GM20431 (cell line): ENCODE measurements at regions not wholly inside any gene's neighbourhood (a gene's known extent, or its start where the extent isn't known, plus 50 kb on each side); places are given as distances from the start of the nearest gene placed in this dataset.

Source experiments
- in situ Hi-C: fragments of 300-500 bp; cut with MseI, MboI; formaldehyde crosslinking; loops from one replicate; pipeline ENCODE4 v1.15.0; 2020; ENCODE audit warnings: low sequenced_read_pairs; ENCODE audit not compliant: unreplicated experiment

- in situ Hi-C loops: loop anchor here (10.0 kb wide), 1 partner anchor 955 kb away; no protein-coding TSS in a partner anchor
Measured at GRCh38 chrX:2609431-2610238, 81.5 kb upstream of the CD99 start.

DNA sequence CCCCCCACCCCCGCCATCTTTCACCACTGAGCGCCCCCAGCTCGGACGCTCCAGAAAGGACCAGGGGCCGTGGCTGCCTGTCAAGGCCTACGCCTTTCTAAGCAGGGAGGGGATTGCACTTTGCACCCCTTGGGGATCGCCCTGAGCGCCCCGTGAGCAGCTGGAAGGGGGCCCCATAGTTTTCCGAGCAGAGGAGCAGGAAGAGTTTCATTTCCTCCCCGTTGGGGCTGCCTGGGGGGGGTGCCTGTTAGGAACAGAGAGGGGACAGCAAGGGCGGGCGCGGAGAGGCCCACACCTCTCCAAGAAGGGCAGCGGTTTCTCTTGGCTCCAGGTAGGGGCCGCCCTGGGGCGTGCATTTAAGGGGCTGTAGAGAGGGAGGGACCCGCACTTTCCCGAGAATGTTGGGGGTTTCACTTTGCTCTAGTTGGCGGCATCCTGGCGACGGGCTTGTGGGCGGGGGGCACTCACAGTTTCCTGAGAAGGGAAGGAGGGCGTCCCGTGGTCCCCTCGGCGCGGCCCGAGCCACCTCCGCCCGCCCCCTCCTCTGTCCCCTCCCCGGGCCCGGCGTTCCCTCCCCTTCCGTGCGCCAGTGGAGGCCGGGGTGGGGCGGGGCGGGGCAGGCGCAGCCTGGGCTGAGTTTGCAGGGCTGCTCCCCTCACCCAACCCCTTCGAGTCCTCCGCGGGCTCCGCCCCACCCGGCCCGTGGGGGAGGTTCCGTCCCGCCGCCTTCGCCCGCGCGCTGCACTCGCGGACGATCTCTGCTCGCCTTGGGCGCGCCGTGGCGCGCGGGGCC, 82.3 kb upstream of the CD99 start:
- in situ Hi-C loops: no loop called here

DNA sequence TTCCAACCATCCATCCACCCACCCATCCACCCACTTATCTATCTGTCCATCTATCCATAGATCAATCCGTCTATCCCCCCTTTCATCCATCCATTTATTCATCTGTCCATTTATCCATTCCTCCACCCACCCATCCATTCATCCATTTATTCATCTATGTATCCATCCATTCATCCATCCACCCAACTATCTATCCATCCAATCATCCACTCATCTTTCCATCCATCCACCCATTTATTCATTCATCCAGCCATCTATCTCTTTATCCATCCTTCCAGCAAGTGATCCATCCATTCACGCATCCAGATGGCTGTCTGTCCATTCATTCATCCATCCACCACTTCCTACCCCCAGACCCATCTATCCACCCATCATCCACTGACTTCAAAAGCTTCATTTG, 84.0 kb upstream of the CD99 start:
- in situ Hi-C loops: no loop called here

GRCh38 chrX:2600564-2600963, 90.5 kb upstream of the CD99 start:
- in situ Hi-C loops: no loop called here

DNA sequence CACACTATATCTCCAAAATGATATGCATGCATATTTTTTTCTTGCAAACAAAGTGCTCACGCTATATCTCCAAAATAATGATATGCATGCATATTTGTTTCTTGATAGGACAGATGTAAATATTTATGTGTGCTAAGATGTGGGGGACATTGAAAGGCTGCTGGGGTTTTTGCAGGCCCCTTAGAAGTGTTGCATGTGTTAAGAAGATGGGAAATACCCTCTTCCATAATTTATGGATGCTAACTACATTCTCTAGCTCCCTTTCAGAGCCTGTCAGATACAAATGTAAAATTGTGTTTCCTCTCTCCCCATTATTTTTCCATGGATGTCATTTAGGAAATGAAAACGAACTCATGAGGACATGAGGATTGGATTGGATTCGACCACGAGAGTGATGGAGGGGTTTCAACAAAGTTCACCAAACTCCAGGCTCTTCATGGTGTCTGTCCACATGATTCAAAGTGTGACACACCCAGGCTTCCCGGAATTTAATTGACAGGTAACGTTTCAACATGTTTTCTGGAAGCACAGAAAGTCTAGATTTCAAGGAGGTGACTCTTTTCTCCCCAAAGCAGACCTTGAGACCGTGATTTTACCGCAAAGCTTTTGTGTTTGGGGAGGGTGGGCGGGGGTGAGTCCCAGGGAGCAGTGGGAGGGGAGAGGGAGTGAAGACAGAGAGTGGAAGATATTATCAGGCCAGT, 94.4 kb upstream of the CD99 start:
- in situ Hi-C loops: no loop called here

DNA sequence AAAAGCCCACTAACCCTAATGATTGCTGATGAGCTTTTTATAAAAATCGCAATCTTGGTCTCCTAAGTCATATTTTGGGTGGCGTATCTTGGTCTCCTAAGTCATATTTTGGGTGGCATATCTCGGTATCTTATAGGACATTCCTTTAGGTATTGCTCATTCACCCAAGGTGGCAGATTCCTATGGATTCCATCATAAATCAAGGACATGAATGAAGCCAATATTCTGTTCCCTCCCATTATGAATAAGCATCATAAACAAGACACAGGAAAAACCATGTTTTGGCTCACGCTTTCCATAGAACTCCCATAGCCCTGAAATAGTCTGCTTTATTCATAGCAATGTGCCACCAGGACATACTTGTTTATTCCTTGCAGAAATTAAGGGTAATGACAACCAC, 95.0 kb upstream of the CD99 start:
- in situ Hi-C loops: no loop called here

- in situ Hi-C loops: no loop called here
Measured at GRCh38 chrX:2595258-2595657, 94.5 kb upstream of the DHRSX start.

- in situ Hi-C loops: no loop called here
Measured at GRCh38 chrX:2594491-2594890, 93.7 kb upstream of the DHRSX start.

DNA sequence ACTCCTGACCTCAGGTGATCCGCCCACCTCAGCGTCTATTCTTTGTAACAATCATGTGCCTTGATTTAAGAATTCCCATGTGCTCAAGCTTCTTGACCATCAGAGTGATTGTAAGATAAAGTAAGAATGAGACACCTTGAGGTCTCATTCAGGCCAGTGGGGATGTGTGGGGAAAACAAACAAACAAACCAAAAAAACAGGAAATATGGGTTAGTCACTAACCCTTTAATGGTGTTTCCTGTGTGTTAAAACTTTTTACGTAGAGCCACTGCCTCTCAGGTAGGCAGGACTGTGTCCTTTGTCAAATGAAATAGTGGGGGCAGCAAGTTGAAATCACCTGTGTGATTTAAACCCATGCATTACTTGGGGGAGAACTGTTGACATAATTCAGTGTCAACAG, 91.5 kb upstream of the DHRSX start:
- in situ Hi-C loops: no loop called here

GRCh38 chrX:2589186-2590020, 88.6 kb upstream of the DHRSX start:
- in situ Hi-C loops: loop anchor here (10.0 kb wide), 1 partner anchor 925 kb away; no protein-coding TSS in a partner anchor

DNA sequence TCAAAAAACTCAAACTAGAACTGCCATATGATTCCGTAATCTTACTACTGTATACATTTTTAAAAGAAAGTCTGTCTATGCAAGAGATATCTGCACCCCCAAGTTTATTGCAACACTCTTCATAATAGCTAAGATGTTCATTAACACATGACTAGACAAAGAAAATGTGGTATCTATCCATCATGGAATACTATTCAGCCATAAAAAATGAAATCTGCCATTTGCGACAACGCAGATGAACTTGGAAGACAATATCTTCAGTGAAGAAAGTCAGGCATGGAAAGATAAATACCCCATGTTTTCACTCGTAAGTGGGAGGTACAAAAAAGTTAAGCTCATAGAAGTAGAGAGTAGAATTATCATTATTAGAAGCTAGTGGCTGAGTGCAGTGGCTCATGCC, 87.3 kb upstream of the DHRSX start:
- in situ Hi-C loops: loop anchor here (10.0 kb wide), 1 partner anchor 923 kb away; no protein-coding TSS in a partner anchor

DNA sequence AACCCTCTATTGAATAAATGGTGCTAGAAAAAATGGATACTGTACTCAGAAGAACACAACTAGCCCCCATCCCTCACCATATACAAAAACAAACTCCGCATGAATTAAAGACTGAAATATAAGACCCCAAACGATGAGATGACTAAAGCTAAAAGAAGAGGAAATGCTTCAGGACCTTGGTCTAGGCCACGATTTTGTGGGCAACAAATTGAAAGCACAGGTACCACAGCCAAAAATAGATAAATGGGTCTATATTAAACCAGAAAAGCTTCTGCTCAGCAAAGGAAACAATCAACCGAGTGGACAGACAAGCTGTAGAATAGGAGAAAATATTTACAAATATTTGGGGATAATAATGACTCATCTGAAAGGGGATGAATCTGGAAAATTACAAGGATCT, 86.4 kb upstream of the DHRSX start:
- in situ Hi-C loops: loop anchor here (10.0 kb wide), 1 partner anchor 922 kb away; no protein-coding TSS in a partner anchor

DNA sequence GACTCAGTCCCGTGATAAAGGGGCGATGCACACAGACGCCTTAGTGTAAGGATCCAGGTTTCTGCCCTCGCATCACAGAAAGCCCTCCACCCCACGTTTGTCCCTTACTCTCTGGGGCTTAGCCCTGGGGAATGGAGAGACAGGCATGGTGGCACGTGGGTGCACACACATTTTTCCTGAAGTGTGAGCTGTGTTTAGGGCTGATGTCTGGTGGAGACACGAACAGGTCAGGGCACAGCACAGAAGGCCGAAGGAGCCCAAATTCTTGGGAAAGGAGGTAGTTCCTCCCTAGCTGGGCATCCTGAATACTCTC, 84.3 kb upstream of the DHRSX start:
- in situ Hi-C loops: loop anchor here (10.0 kb wide), 1 partner anchor 920 kb away; no protein-coding TSS in a partner anchor

- in situ Hi-C loops: loop anchor here (10.0 kb wide), 1 partner anchor 920 kb away; no protein-coding TSS in a partner anchor
Measured at GRCh38 chrX:2584251-2585157, 83.7 kb upstream of the DHRSX start.

- in situ Hi-C loops: loop anchor here (10.0 kb wide), 1 partner anchor 919 kb away; no protein-coding TSS in a partner anchor
Measured at GRCh38 chrX:2583194-2584162, 82.7 kb upstream of the DHRSX start.

DNA sequence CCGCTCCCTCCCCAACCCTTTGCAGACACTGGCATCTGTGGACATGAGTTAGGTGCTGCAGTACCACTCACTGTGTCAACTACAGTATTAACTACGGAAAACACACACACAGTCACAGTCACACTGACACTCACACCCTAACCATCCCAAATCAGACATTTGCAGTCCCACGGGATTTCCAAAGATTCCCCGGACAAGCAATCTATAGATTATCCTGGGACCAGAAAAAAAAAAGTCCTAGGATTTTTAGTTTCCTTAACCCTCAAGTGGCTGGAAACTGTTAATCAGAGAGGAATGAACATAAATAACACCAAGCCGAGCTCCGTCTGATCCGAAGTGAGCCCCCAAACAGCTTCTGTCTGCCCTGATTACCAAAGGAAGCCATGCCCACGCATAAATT, 81.9 kb upstream of the DHRSX start:
- in situ Hi-C loops: loop anchor here (10.0 kb wide), 1 partner anchor 918 kb away; no protein-coding TSS in a partner anchor

- in situ Hi-C loops: loop anchor here (10.0 kb wide), 1 partner anchor 916 kb away; no protein-coding TSS in a partner anchor
Measured at GRCh38 chrX:2581296-2581695, 80.5 kb upstream of the DHRSX start.
